ENCODE measurements at regions not wholly inside any gene's neighbourhood (a gene's known extent, or its start where the extent isn't known, plus 50 kb on each side); places are given as distances from the start of the nearest gene placed in this dataset.

DNA sequence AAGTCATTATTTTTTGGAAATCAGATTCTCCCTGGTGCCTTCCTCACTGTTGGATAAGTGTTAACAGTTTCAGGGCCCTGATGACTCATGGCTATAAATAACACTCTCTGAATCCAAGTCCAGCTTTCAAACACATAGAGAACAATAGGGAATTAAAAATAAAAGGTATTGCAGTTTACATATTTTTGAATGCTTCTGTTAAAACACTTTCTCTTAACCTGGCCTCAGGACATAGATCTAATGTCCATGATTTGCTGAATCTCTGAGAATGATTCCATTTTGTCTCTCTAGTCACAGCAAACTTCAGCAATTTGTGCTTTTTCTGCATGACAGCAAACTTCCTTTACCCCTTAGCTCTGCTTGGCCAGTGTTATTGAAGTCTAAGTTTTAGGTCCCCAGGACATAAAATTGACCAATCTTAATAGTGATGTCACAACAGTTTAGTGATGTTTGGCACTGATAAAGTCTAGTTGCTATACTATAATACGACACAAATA, 1192.4 kb upstream of the CITED2 start:
- Histone ChIP-seq H3K4me3 (ENCODE audit: low read length) (no peak overlapping the region), H3F3A (ENCODE audit: insufficient read depth, low read length, poor library complexity, severe bottlenecking) (no peaks in the 10 kb centered on the region), H3K27ac (ENCODE audit: low read length) (no peak overlapping the region), H3K9me3 (ENCODE audit: low read length) (no peaks in the 10 kb centered on the region), H3K79me2 (replicated peaks; ENCODE audit: insufficient read depth, low read length) (no peaks in the 10 kb centered on the region), H3K36me3 (ENCODE audit: insufficient read depth, low read length) (no peaks in the 10 kb centered on the region), H4K20me1 (ENCODE audit: insufficient read depth) (no peaks in the 10 kb centered on the region), H2AFZ (ENCODE audit: low read depth, low read length) (no peak overlapping the region), H3K4me2 (ENCODE audit: low read length) (no peak overlapping the region), H3K9me2 (ENCODE audit: insufficient read depth, low read length) (no peaks in the 10 kb centered on the region), H3K9ac (ENCODE audit: low read length) (no peak overlapping the region), H3K27me3 (ENCODE audit: insufficient read depth, low read depth, low read length) (no peaks in the 10 kb centered on the region)
- TF ChIP-seq EP300 (conservative IDR thresholded peaks at IDR 0.05; ENCODE audit: poor library complexity, severe bottlenecking) (no peak), POLR2AphosphoS5 (IDR thresholded peaks at IDR 0.05) (no peak), MXI1 (conservative IDR thresholded peaks at IDR 0.05; ENCODE audit: poor library complexity, severe bottlenecking) (no peak), EZH2 (IDR thresholded peaks at IDR 0.05; ENCODE audit: borderline replicate concordance, insufficient read depth, low read length, poor library complexity, severe bottlenecking) (no peak), TAF1 (IDR thresholded peaks at IDR 0.05; ENCODE audit: low read depth) (no peak), RAD21 (conservative IDR thresholded peaks at IDR 0.05) (no peak), SMC3 (conservative IDR thresholded peaks at IDR 0.05; ENCODE audit: poor library complexity) (no peak)
- TF ChIP-seq, protein P1, sequence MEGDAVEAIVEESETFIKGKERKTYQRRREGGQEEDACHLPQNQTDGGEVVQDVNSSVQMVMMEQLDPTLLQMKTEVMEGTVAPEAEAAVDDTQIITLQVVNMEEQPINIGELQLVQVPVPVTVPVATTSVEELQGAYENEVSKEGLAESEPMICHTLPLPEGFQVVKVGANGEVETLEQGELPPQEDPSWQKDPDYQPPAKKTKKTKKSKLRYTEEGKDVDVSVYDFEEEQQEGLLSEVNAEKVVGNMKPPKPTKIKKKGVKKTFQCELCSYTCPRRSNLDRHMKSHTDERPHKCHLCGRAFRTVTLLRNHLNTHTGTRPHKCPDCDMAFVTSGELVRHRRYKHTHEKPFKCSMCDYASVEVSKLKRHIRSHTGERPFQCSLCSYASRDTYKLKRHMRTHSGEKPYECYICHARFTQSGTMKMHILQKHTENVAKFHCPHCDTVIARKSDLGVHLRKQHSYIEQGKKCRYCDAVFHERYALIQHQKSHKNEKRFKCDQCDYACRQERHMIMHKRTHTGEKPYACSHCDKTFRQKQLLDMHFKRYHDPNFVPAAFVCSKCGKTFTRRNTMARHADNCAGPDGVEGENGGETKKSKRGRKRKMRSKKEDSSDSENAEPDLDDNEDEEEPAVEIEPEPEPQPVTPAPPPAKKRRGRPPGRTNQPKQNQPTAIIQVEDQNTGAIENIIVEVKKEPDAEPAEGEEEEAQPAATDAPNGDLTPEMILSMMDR (IDR thresholded peaks at IDR 0.05; ENCODE audit: poor library complexity, severe bottlenecking): no peak
- TF ChIP-seq, protein P2, sequence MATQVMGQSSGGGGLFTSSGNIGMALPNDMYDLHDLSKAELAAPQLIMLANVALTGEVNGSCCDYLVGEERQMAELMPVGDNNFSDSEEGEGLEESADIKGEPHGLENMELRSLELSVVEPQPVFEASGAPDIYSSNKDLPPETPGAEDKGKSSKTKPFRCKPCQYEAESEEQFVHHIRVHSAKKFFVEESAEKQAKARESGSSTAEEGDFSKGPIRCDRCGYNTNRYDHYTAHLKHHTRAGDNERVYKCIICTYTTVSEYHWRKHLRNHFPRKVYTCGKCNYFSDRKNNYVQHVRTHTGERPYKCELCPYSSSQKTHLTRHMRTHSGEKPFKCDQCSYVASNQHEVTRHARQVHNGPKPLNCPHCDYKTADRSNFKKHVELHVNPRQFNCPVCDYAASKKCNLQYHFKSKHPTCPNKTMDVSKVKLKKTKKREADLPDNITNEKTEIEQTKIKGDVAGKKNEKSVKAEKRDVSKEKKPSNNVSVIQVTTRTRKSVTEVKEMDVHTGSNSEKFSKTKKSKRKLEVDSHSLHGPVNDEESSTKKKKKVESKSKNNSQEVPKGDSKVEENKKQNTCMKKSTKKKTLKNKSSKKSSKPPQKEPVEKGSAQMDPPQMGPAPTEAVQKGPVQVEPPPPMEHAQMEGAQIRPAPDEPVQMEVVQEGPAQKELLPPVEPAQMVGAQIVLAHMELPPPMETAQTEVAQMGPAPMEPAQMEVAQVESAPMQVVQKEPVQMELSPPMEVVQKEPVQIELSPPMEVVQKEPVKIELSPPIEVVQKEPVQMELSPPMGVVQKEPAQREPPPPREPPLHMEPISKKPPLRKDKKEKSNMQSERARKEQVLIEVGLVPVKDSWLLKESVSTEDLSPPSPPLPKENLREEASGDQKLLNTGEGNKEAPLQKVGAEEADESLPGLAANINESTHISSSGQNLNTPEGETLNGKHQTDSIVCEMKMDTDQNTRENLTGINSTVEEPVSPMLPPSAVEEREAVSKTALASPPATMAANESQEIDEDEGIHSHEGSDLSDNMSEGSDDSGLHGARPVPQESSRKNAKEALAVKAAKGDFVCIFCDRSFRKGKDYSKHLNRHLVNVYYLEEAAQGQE (IDR thresholded peaks at IDR 0.05; ENCODE audit: borderline replicate concordance): no peak

DNA sequence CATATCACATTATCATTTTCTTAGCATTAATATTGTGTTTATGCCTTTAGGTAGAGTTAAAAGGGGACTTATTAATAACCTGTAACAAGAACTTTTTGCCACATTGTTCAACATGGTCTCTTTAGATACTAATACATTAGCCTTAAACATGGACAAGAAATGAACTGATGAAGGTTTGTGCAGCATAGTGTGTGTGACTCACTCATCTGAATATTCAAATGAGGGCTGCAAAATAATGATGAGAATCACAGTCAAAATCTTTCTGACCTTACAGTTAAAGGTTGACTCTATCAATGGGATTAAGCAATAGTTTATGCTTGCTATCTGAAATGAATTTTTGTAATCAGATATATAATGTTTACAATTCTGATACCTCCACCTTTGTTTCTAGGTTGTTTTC, 1189.3 kb upstream of the CITED2 start:
- Histone ChIP-seq H3F3A (ENCODE audit: insufficient read depth, low read length, poor library complexity, severe bottlenecking) (no peaks in the 10 kb centered on the region), H3K4me2 (ENCODE audit: low read length) (no peak overlapping the region), H2AFZ (ENCODE audit: low read depth, low read length) (no peak overlapping the region), H4K20me1 (ENCODE audit: insufficient read depth) (no peaks in the 10 kb centered on the region), H3K36me3 (ENCODE audit: insufficient read depth, low read length) (no peaks in the 10 kb centered on the region), H3K4me3 (ENCODE audit: low read length) (no peak overlapping the region), H3K9me2 (ENCODE audit: insufficient read depth, low read length) (no peaks in the 10 kb centered on the region), H3K27me3 (ENCODE audit: insufficient read depth, low read depth, low read length) (no peaks in the 10 kb centered on the region), H3K9me3 (ENCODE audit: low read length) (no peaks in the 10 kb centered on the region), H3K27ac (ENCODE audit: low read length) (no peak overlapping the region), H3K79me2 (replicated peaks; ENCODE audit: insufficient read depth, low read length) (no peaks in the 10 kb centered on the region), H3K9ac (ENCODE audit: low read length) (no peak overlapping the region)
- no peak for TF ChIP-seq RAD21 (conservative IDR thresholded peaks at IDR 0.05)
- TF ChIP-seq TAF1 (IDR thresholded peaks at IDR 0.05; ENCODE audit: low read depth): no peak
- TF ChIP-seq POLR2AphosphoS5 (IDR thresholded peaks at IDR 0.05): no peak
- TF ChIP-seq, protein P2 (IDR thresholded peaks at IDR 0.05; ENCODE audit: borderline replicate concordance): no peak
- TF ChIP-seq MXI1 (conservative IDR thresholded peaks at IDR 0.05; ENCODE audit: poor library complexity, severe bottlenecking): no peak
- TF ChIP-seq, protein P1 (IDR thresholded peaks at IDR 0.05; ENCODE audit: poor library complexity, severe bottlenecking): no peak
- TF ChIP-seq EZH2 (IDR thresholded peaks at IDR 0.05; ENCODE audit: borderline replicate concordance, insufficient read depth, low read length, poor library complexity, severe bottlenecking): no peak
- no peak for TF ChIP-seq SMC3 (conservative IDR thresholded peaks at IDR 0.05; ENCODE audit: poor library complexity)
- no peak for TF ChIP-seq EP300 (conservative IDR thresholded peaks at IDR 0.05; ENCODE audit: poor library complexity, severe bottlenecking)

Measured in neural cell (in vitro differentiated cells).